ENCODE measurements at regions not wholly inside any gene's neighbourhood (a gene's known extent, or its start where the extent isn't known, plus 50 kb on each side); places are given as distances from the start of the nearest gene placed in this dataset.

DNA sequence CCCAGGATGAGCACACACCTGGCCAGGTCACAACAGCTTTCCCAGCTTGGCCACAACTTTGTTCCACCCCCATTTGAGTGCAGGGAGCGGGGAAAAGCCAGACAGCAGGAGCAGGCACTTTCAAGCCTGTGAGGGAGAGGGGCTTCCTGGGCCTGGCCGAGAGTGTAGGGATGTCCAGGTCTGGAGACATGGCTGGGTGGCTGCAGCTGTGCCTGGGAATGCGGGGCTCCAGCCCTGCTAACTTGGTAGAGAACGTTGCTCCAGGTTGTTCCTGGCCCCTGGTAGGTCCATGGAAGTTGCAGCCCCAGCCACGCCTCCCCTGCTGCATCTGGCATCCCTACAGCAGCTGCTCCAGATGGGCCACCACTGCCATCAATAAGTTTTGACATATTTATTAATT, 738.5 kb downstream of the SLC6A15 start:
- TF ChIP-seq GABPA (IDR thresholded peaks at IDR 0.05 in 1 of 2, conservative IDR thresholded peaks at IDR 0.05 in 1 of 2) = no peak
- no peak for TF ChIP-seq RAD21 (IDR thresholded peaks at IDR 0.05)
- TF ChIP-seq, protein P1, sequence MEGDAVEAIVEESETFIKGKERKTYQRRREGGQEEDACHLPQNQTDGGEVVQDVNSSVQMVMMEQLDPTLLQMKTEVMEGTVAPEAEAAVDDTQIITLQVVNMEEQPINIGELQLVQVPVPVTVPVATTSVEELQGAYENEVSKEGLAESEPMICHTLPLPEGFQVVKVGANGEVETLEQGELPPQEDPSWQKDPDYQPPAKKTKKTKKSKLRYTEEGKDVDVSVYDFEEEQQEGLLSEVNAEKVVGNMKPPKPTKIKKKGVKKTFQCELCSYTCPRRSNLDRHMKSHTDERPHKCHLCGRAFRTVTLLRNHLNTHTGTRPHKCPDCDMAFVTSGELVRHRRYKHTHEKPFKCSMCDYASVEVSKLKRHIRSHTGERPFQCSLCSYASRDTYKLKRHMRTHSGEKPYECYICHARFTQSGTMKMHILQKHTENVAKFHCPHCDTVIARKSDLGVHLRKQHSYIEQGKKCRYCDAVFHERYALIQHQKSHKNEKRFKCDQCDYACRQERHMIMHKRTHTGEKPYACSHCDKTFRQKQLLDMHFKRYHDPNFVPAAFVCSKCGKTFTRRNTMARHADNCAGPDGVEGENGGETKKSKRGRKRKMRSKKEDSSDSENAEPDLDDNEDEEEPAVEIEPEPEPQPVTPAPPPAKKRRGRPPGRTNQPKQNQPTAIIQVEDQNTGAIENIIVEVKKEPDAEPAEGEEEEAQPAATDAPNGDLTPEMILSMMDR (IDR thresholded peaks at IDR 0.05; ENCODE audit: low read depth, low read length, missing input control) = no peak
- no peak for TF ChIP-seq YY1 (IDR thresholded peaks at IDR 0.05)
- no peak for TF ChIP-seq JUND (IDR thresholded peaks at IDR 0.05)
- TF ChIP-seq EGR1 (IDR thresholded peaks at IDR 0.05; ENCODE audit: low read depth in 2 of 2) = no peak
- TF ChIP-seq RXRA (IDR thresholded peaks at IDR 0.05) = no peak
- TF ChIP-seq SP1 (IDR thresholded peaks at IDR 0.05) = no peak
- TF ChIP-seq, protein P2, sequence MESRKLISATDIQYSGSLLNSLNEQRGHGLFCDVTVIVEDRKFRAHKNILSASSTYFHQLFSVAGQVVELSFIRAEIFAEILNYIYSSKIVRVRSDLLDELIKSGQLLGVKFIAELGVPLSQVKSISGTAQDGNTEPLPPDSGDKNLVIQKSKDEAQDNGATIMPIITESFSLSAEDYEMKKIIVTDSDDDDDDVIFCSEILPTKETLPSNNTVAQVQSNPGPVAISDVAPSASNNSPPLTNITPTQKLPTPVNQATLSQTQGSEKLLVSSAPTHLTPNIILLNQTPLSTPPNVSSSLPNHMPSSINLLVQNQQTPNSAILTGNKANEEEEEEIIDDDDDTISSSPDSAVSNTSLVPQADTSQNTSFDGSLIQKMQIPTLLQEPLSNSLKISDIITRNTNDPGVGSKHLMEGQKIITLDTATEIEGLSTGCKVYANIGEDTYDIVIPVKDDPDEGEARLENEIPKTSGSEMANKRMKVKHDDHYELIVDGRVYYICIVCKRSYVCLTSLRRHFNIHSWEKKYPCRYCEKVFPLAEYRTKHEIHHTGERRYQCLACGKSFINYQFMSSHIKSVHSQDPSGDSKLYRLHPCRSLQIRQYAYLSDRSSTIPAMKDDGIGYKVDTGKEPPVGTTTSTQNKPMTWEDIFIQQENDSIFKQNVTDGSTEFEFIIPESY (IDR thresholded peaks at IDR 0.05) = no peak
